Neural cell (in vitro differentiated cells): ENCODE measurements at regions not wholly inside any gene's neighbourhood (a gene's known extent, or its start where the extent isn't known, plus 50 kb on each side); places are given as distances from the start of the nearest gene placed in this dataset.

ENCODE experiments used
- CTCF ChIP-seq: fragments of 450-650 bp; IDR thresholded peaks from 2 replicates; pipeline ENCODE4 v1.5.1; 2014; ENCODE audit warnings: antibody characterized with exemption, mild to moderate bottlenecking, moderate library complexity; ENCODE audit not compliant: poor library complexity, severe bottlenecking
- EP300 ChIP-seq: fragments of 450-650 bp; conservative IDR thresholded peaks from 2 replicates; pipeline ENCODE4 v1.6.1; 2014; ENCODE audit warnings: antibody characterized with exemption, mild to moderate bottlenecking, moderate library complexity; ENCODE audit not compliant: poor library complexity, severe bottlenecking
- EZH2 ChIP-seq: fragments of 200-600, 300-800 bp; shearing (Covaris generic), sonication (generic); IDR thresholded peaks from 2 replicates; pipeline ENCODE4 v1.6.1; 2014; ENCODE audit warnings: antibody characterized with exemption, low read length, borderline replicate concordance, mild to moderate bottlenecking; ENCODE audit not compliant: insufficient read depth, poor library complexity, severe bottlenecking
- MXI1 ChIP-seq: fragments of 450-650 bp; conservative IDR thresholded peaks from 2 replicates; pipeline ENCODE4 v1.6.1; 2014; ENCODE audit warnings: antibody characterized with exemption, mild to moderate bottlenecking; ENCODE audit not compliant: poor library complexity, severe bottlenecking
- POLR2AphosphoS5 ChIP-seq: IDR thresholded peaks from 2 replicates; pipeline ENCODE4 v1.6.1; 2012
- RAD21 ChIP-seq: fragments of 450-650 bp; conservative IDR thresholded peaks from 2 replicates; pipeline ENCODE4 v1.6.1; 2014; ENCODE audit warnings: antibody characterized with exemption, mild to moderate bottlenecking, moderate library complexity
- SMC3 ChIP-seq: fragments of 450-650 bp; conservative IDR thresholded peaks from 2 replicates; pipeline ENCODE4 v1.6.1; 2014; ENCODE audit warnings: antibody characterized with exemption, mild to moderate bottlenecking, moderate library complexity; ENCODE audit not compliant: poor library complexity
- TAF1 ChIP-seq: IDR thresholded peaks from 2 replicates; pipeline ENCODE4 v1.6.1; 2012; ENCODE audit warnings: low read depth

- TF ChIP-seq POLR2AphosphoS5 = no peak
- no peak for TF ChIP-seq TAF1
- no peak for TF ChIP-seq RAD21
- TF ChIP-seq EZH2 = no peak
- no peak for TF ChIP-seq MXI1
- TF ChIP-seq CTCF = no peak
- no peak for TF ChIP-seq SMC3
- TF ChIP-seq EP300 = no peak
Measured at GRCh38 chr14:55835985-55836384, 256.0 kb downstream of the KTN1 start.
